WTC11 (cell line): ENCODE measurements at regions not wholly inside any gene's neighbourhood (a gene's known extent, or its start where the extent isn't known, plus 50 kb on each side); places are given as distances from the start of the nearest gene placed in this dataset.

Source experiments
- ATAC-seq: fragments of 200-7000 bp; cut with Tn5 transposase; 2 replicates; pipeline ENCODE4 v1.10.0; 2021; ENCODE audit warnings: mild to moderate bottlenecking, moderate library complexity
- CTCF ChIA-PET: fragments of 300-600 bp; sonication (Branson Sonifier 250); formaldehyde crosslinking; loops from one replicate; lab custom pipeline; 2021; ENCODE audit warnings: antibody characterized with exemption; lab: Charles Lee
- POLR2A ChIA-PET: fragments of 350-600 bp; sonication (Branson Sonifier 250); formaldehyde crosslinking; loops from one replicate; lab custom pipeline; 2021; ENCODE audit warnings: antibody characterized with exemption; lab: Charles Lee
- DNase-seq: peaks from one replicate; pipeline ENCODE4 v3.0.0; 2021; ENCODE audit warnings: low spot score
- H3K27ac Mint-ChIP-seq: 2 replicates; pipeline ENCODE4 v1.8.0; 2021; ENCODE audit warnings: mixed read lengths
- H3K27me3 Mint-ChIP-seq: 2 replicates; pipeline ENCODE4 v1.8.0; 2021; ENCODE audit warnings: low read depth, mild to moderate bottlenecking, moderate library complexity, mixed read lengths
- H3K36me3 Mint-ChIP-seq: 2 replicates; pipeline ENCODE4 v1.8.0; 2021; ENCODE audit warnings: mixed read lengths
- H3K4me1 Mint-ChIP-seq: 2 replicates; pipeline ENCODE4 v1.8.0; 2022; ENCODE audit warnings: mixed read lengths
- H3K4me3 Mint-ChIP-seq: 2 replicates; pipeline ENCODE4 v1.8.0; 2021; ENCODE audit warnings: mild to moderate bottlenecking, moderate library complexity, mixed read lengths
- H3K9me3 Mint-ChIP-seq: 2 replicates; pipeline ENCODE4 v1.8.0; 2021; ENCODE audit warnings: mixed read lengths
- ATF1 ChIP-seq: sonication (generic); formaldehyde crosslinking; IDR thresholded peaks from 2 replicates; pipeline ENCODE4 v1.8.1; 2023; ENCODE audit warnings: mild to moderate bottlenecking, moderate library complexity, missing genetic modification reagents
- ATF6 ChIP-seq: sonication (generic); formaldehyde crosslinking; IDR thresholded peaks from 2 replicates; pipeline ENCODE4 v1.8.1; 2023; ENCODE audit warnings: mild to moderate bottlenecking, missing genetic modification reagents
- CREB1 ChIP-seq: sonication (generic); formaldehyde crosslinking; IDR thresholded peaks from 2 replicates; pipeline ENCODE4 v1.8.0; 2023; ENCODE audit warnings: mild to moderate bottlenecking, missing genetic modification reagents
- FOXK1 ChIP-seq: sonication (generic); formaldehyde crosslinking; IDR thresholded peaks from 2 replicates; pipeline ENCODE4 v1.8.0; 2022; ENCODE audit warnings: mild to moderate bottlenecking, moderate library complexity, missing genetic modification reagents
- IRF2 ChIP-seq: sonication (generic); formaldehyde crosslinking; IDR thresholded peaks from 2 replicates; pipeline ENCODE4 v1.8.0; 2022; ENCODE audit warnings: low read depth, missing genetic modification reagents, borderline replicate concordance
- MXD4 ChIP-seq: fragments of 250-450 bp; sonication (Bioruptor Pico); IDR thresholded peaks from 2 replicates; pipeline ENCODE4 v1.8.0; 2021; ENCODE audit warnings: mild to moderate bottlenecking, moderate library complexity, borderline replicate concordance
- RORB ChIP-seq: fragments of 250-450 bp; sonication (Bioruptor Pico); IDR thresholded peaks from 2 replicates; pipeline ENCODE4 v1.9.0; 2021; ENCODE audit warnings: mild to moderate bottlenecking
- SMAD4 ChIP-seq: sonication (generic); formaldehyde crosslinking; IDR thresholded peaks from 2 replicates; pipeline ENCODE4 v1.8.0; 2022; ENCODE audit warnings: mild to moderate bottlenecking, missing genetic modification reagents
- ZMAT4 ChIP-seq: fragments of 250-450 bp; sonication (Bioruptor Pico); IDR thresholded peaks from 2 replicates; pipeline ENCODE4 v1.9.0; 2021; ENCODE audit warnings: mild to moderate bottlenecking
- ZNF396 ChIP-seq: fragments of 250-450 bp; sonication (Bioruptor Pico); IDR thresholded peaks from 2 replicates; pipeline ENCODE4 v1.8.0; 2021; ENCODE audit warnings: mild to moderate bottlenecking, moderate library complexity, borderline replicate concordance
- ZNF671 ChIP-seq: fragments of 250-450 bp; sonication (Bioruptor Pico); IDR thresholded peaks from 2 replicates; pipeline ENCODE4 v1.8.0; 2021; ENCODE audit warnings: mild to moderate bottlenecking
- TF ChIP-seq, protein P1 (sequence below): sonication (generic); formaldehyde crosslinking; IDR thresholded peaks from 2 replicates; pipeline ENCODE4 v1.8.0; 2023; ENCODE audit warnings: missing genetic modification reagents, mild to moderate bottlenecking, borderline replicate concordance
- TF ChIP-seq, protein P2 (sequence below): sonication (generic); formaldehyde crosslinking; IDR thresholded peaks from 2 replicates; pipeline ENCODE4 v1.8.0; 2023; ENCODE audit warnings: mild to moderate bottlenecking, missing genetic modification reagents
- TF ChIP-seq, protein P3 (sequence below): fragments of 250-450 bp; sonication (Bioruptor Pico); IDR thresholded peaks from 2 replicates; pipeline ENCODE4 v1.9.0; 2021; ENCODE audit warnings: mild to moderate bottlenecking, borderline replicate concordance
- TF ChIP-seq, protein P4 (sequence below): fragments of 250-450 bp; sonication (Bioruptor Pico); IDR thresholded peaks from 2 replicates; pipeline ENCODE4 v1.9.0; 2021; ENCODE audit warnings: moderate library complexity, mild to moderate bottlenecking, inconsistent platforms, borderline replicate concordance

- peaks cover 4% of the 10 kb centered on the region; the same call in 1 of the 2 replicates for H3K9me3 Mint-ChIP-seq
- ATAC-seq = no peak
- DNase-seq = no peak
- H3K36me3 Mint-ChIP-seq = no peaks in the 10 kb centered on the region
- no peaks in the 10 kb centered on the region for H3K27me3 Mint-ChIP-seq
- CTCF ChIA-PET = interaction anchor here (0.6 to 1.1 kb wide), 2 partner anchors 56 to 124 kb away, joined by 3 read pairs; no protein-coding TSS in a partner anchor
- no peak overlapping the region for H3K4me3 Mint-ChIP-seq
- no peaks in the 10 kb centered on the region for H3K4me1 Mint-ChIP-seq
- TF ChIP-seq ZNF671 (CRISPR knock-in tag) (no peak), ATF1 (CRISPR knock-in tag) (no peak)
- POLR2A ChIA-PET = no interaction called here
- no peak overlapping the region for H3K27ac Mint-ChIP-seq
Observed at GRCh38 chr13:38103851-38104250, 234.3 kb upstream of the TRPC4 start.

DNA sequence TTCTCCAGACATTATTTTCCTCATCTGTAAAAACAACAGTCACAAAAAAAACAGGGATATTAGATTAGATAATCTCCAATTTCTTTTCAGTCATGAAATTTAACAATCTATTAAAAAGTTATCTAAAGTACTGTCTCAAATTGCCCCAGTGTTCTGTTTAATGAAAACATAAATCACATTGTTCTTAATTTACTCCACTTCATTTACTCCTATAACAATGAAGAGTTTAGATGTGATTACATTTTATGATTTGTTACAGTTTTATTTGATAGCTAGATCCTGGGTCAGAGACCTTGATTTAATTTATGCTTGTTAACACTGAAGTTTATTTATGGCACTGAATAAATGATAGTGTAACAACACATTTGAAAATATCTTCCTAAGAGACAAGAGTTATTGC, 230.2 kb upstream of the TRPC4 start:
- Mint-ChIP-seq H3K4me1 (no peaks in the 10 kb centered on the region), H3K4me3 (no peak overlapping the region)
- CTCF ChIA-PET = no interaction called here

More for the DNA sequence above, 230.2 kb upstream of the TRPC4 start:
- DNase-seq (no peak), ATAC-seq (no peak)
- POLR2A ChIA-PET = no interaction called here
- TF ChIP-seq MXD4 (CRISPR knock-in tag) = no peak
- TF ChIP-seq FOXK1 = no peak
- TF ChIP-seq, protein P1, sequence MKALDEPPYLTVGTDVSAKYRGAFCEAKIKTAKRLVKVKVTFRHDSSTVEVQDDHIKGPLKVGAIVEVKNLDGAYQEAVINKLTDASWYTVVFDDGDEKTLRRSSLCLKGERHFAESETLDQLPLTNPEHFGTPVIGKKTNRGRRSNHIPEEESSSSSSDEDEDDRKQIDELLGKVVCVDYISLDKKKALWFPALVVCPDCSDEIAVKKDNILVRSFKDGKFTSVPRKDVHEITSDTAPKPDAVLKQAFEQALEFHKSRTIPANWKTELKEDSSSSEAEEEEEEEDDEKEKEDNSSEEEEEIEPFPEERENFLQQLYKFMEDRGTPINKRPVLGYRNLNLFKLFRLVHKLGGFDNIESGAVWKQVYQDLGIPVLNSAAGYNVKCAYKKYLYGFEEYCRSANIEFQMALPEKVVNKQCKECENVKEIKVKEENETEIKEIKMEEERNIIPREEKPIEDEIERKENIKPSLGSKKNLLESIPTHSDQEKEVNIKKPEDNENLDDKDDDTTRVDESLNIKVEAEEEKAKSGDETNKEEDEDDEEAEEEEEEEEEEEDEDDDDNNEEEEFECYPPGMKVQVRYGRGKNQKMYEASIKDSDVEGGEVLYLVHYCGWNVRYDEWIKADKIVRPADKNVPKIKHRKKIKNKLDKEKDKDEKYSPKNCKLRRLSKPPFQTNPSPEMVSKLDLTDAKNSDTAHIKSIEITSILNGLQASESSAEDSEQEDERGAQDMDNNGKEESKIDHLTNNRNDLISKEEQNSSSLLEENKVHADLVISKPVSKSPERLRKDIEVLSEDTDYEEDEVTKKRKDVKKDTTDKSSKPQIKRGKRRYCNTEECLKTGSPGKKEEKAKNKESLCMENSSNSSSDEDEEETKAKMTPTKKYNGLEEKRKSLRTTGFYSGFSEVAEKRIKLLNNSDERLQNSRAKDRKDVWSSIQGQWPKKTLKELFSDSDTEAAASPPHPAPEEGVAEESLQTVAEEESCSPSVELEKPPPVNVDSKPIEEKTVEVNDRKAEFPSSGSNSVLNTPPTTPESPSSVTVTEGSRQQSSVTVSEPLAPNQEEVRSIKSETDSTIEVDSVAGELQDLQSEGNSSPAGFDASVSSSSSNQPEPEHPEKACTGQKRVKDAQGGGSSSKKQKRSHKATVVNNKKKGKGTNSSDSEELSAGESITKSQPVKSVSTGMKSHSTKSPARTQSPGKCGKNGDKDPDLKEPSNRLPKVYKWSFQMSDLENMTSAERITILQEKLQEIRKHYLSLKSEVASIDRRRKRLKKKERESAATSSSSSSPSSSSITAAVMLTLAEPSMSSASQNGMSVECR (CRISPR knock-in tag) = no peak
- TF ChIP-seq, protein P2, sequence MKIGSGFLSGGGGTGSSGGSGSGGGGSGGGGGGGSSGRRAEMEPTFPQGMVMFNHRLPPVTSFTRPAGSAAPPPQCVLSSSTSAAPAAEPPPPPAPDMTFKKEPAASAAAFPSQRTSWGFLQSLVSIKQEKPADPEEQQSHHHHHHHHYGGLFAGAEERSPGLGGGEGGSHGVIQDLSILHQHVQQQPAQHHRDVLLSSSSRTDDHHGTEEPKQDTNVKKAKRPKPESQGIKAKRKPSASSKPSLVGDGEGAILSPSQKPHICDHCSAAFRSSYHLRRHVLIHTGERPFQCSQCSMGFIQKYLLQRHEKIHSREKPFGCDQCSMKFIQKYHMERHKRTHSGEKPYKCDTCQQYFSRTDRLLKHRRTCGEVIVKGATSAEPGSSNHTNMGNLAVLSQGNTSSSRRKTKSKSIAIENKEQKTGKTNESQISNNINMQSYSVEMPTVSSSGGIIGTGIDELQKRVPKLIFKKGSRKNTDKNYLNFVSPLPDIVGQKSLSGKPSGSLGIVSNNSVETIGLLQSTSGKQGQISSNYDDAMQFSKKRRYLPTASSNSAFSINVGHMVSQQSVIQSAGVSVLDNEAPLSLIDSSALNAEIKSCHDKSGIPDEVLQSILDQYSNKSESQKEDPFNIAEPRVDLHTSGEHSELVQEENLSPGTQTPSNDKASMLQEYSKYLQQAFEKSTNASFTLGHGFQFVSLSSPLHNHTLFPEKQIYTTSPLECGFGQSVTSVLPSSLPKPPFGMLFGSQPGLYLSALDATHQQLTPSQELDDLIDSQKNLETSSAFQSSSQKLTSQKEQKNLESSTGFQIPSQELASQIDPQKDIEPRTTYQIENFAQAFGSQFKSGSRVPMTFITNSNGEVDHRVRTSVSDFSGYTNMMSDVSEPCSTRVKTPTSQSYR (CRISPR knock-in tag) = no peak
- no peak for TF ChIP-seq CREB1 (CRISPR knock-in tag)
- TF ChIP-seq, protein P3, sequence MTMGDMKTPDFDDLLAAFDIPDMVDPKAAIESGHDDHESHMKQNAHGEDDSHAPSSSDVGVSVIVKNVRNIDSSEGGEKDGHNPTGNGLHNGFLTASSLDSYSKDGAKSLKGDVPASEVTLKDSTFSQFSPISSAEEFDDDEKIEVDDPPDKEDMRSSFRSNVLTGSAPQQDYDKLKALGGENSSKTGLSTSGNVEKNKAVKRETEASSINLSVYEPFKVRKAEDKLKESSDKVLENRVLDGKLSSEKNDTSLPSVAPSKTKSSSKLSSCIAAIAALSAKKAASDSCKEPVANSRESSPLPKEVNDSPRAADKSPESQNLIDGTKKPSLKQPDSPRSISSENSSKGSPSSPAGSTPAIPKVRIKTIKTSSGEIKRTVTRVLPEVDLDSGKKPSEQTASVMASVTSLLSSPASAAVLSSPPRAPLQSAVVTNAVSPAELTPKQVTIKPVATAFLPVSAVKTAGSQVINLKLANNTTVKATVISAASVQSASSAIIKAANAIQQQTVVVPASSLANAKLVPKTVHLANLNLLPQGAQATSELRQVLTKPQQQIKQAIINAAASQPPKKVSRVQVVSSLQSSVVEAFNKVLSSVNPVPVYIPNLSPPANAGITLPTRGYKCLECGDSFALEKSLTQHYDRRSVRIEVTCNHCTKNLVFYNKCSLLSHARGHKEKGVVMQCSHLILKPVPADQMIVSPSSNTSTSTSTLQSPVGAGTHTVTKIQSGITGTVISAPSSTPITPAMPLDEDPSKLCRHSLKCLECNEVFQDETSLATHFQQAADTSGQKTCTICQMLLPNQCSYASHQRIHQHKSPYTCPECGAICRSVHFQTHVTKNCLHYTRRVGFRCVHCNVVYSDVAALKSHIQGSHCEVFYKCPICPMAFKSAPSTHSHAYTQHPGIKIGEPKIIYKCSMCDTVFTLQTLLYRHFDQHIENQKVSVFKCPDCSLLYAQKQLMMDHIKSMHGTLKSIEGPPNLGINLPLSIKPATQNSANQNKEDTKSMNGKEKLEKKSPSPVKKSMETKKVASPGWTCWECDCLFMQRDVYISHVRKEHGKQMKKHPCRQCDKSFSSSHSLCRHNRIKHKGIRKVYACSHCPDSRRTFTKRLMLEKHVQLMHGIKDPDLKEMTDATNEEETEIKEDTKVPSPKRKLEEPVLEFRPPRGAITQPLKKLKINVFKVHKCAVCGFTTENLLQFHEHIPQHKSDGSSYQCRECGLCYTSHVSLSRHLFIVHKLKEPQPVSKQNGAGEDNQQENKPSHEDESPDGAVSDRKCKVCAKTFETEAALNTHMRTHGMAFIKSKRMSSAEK (CRISPR knock-in tag) = no peak
- no peak for TF ChIP-seq ATF6 (CRISPR knock-in tag)
- TF ChIP-seq SMAD4 = no peak
- no peak for TF ChIP-seq ZMAT4
- no peak for TF ChIP-seq IRF2 (CRISPR knock-in tag)
- TF ChIP-seq RORB = no peak
- TF ChIP-seq, protein P4, sequence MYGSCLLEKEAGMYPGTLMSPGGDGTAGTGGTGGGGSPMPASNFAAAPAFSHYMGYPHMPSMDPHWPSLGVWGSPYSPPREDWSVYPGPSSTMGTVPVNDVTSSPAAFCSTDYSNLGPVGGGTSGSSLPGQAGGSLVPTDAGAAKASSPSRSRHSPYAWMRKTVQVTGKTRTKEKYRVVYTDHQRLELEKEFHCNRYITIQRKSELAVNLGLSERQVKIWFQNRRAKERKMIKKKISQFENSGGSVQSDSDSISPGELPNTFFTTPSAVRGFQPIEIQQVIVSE (CRISPR knock-in tag) = no peak
- TF ChIP-seq ZNF396 = no peak
- Mint-ChIP-seq H3K27me3 (no peaks in the 10 kb centered on the region), H3K27ac (no peak overlapping the region), H3K36me3 (no peaks in the 10 kb centered on the region), H3K9me3 (peaks cover 2% of the 10 kb centered on the region; the same call in 1 of the 2 replicates)
